ENCODE measurements at regions not wholly inside any gene's neighbourhood (a gene's known extent, or its start where the extent isn't known, plus 50 kb on each side); places are given as distances from the start of the nearest gene placed in this dataset.

DNA sequence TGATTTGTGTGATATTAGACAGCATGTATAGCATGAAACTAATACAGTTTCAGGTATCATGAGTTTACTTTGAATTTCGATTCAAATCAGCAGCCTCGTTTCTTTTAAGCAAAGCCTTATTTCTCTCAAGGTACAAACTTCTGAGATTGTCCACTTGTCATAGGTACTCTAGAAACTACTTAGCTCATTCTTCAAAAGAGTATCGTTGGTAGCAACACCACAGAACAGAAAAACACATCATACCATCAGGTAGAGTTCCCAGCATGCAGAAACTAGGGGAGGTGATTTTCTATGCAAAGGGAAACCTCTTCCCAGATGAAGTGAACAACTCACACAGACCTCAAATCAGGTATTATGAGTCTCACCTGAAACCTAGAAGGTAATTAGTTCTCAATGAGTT lies 237.0 kb upstream of the SOX9 start:
- dilution Hi-C loops (cut with MboI; ENCODE audit: extremely low pct_ligation_motif_present, low sequenced_read_pairs) = no loop called here
- Histone ChIP-seq H3K9me1 (ENCODE audit: control insufficient read depth, extremely low read depth, insufficient read depth, low read length) (no peaks in the 10 kb centered on the region), H3K4me2 (ENCODE audit: control insufficient read depth, extremely low read depth, insufficient read depth, low read depth, low read length) (no peak overlapping the region), H3K27me3 (ENCODE audit: control insufficient read depth, extremely low read depth, insufficient read depth, low read length) (no peaks in the 10 kb centered on the region), H3K9me3 (ENCODE audit: control insufficient read depth, low read depth, low read length) (no peaks in the 10 kb centered on the region), H3K79me2 (ENCODE audit: control insufficient read depth, insufficient read depth, low read length) (no peaks in the 10 kb centered on the region), H3K27ac (ENCODE audit: control insufficient read depth, insufficient read depth, low read length) (no peak overlapping the region), H3K4me3 (ENCODE audit: control insufficient read depth in 2 of 3, extremely low read depth in 1 of 3, insufficient read depth in 2 of 3, low read depth in 1 of 3, low read length in 3 of 3) (no peak overlapping the region), H3K36me3 (ENCODE audit: control insufficient read depth in 2 of 2, extremely low read depth in 1 of 2, insufficient read depth in 2 of 2, low read length in 2 of 2) (no peaks in the 10 kb centered on the region), H2AFZ (ENCODE audit: control insufficient read depth, low read length) (no peak overlapping the region), H4K20me1 (ENCODE audit: control insufficient read depth, extremely low read depth, insufficient read depth, low read length) (no peaks in the 10 kb centered on the region), H3K9ac (ENCODE audit: control insufficient read depth, extremely low read depth, insufficient read depth, low read length) (no peak overlapping the region), H3K4me1 (ENCODE audit: control insufficient read depth, extremely low read depth, insufficient read depth, low read length) (peaks cover 11% of the 10 kb centered on the region)
- DNase-seq (ENCODE audit: low read depth, low spot score) = no peak
- TF ChIP-seq, protein P1, sequence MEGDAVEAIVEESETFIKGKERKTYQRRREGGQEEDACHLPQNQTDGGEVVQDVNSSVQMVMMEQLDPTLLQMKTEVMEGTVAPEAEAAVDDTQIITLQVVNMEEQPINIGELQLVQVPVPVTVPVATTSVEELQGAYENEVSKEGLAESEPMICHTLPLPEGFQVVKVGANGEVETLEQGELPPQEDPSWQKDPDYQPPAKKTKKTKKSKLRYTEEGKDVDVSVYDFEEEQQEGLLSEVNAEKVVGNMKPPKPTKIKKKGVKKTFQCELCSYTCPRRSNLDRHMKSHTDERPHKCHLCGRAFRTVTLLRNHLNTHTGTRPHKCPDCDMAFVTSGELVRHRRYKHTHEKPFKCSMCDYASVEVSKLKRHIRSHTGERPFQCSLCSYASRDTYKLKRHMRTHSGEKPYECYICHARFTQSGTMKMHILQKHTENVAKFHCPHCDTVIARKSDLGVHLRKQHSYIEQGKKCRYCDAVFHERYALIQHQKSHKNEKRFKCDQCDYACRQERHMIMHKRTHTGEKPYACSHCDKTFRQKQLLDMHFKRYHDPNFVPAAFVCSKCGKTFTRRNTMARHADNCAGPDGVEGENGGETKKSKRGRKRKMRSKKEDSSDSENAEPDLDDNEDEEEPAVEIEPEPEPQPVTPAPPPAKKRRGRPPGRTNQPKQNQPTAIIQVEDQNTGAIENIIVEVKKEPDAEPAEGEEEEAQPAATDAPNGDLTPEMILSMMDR (optimal IDR thresholded peaks at IDR 0.05 in 1 of 3, IDR thresholded peaks at IDR 0.05 in 1 of 3, conservative IDR thresholded peaks at IDR 0.05 in 1 of 3; ENCODE audit: extremely low read depth in 1 of 3, insufficient read depth in 2 of 3, low read length in 3 of 3) = no peak
- no peak for TF ChIP-seq EZH2 (IDR thresholded peaks at IDR 0.05; ENCODE audit: low read length)
- no peak for FAIRE-seq

DNA sequence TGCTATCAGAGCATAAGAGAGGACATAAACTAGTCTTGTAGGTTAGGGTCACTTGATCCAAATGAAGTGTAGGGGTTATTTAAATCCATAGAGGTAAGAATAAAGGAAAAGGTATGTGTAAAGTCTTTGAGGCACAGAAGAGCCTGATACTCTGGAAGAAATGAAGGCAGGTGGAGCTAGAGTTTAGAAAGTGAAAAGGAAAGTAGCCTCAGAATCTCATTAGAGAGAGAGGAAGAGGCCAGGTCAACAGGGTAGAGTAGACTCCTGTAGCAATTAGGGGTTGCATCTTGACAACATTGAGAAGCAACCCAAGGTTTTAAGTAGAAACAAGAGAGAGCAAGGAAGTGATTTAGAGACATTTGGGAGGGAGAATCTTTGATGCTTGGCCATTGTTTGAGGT lies 235.2 kb upstream of the SOX9 start:
- Histone ChIP-seq H3K9ac (ENCODE audit: control insufficient read depth, extremely low read depth, insufficient read depth, low read length) (no peak overlapping the region), H3K4me2 (ENCODE audit: control insufficient read depth, extremely low read depth, insufficient read depth, low read depth, low read length) (no peak overlapping the region), H2AFZ (ENCODE audit: control insufficient read depth, low read length) (no peak overlapping the region), H3K9me1 (ENCODE audit: control insufficient read depth, extremely low read depth, insufficient read depth, low read length) (no peaks in the 10 kb centered on the region), H3K9me3 (ENCODE audit: control insufficient read depth, low read depth, low read length) (no peaks in the 10 kb centered on the region), H3K4me3 (ENCODE audit: control insufficient read depth in 2 of 3, extremely low read depth in 1 of 3, insufficient read depth in 2 of 3, low read depth in 1 of 3, low read length in 3 of 3) (no peak overlapping the region), H3K79me2 (ENCODE audit: control insufficient read depth, insufficient read depth, low read length) (no peaks in the 10 kb centered on the region), H3K36me3 (ENCODE audit: control insufficient read depth in 2 of 2, extremely low read depth in 1 of 2, insufficient read depth in 2 of 2, low read length in 2 of 2) (no peaks in the 10 kb centered on the region), H3K27ac (ENCODE audit: control insufficient read depth, insufficient read depth, low read length) (no peak overlapping the region), H3K27me3 (ENCODE audit: control insufficient read depth, extremely low read depth, insufficient read depth, low read length) (no peaks in the 10 kb centered on the region), H3K4me1 (ENCODE audit: control insufficient read depth, extremely low read depth, insufficient read depth, low read length) (peaks cover 11% of the 10 kb centered on the region), H4K20me1 (ENCODE audit: control insufficient read depth, extremely low read depth, insufficient read depth, low read length) (no peaks in the 10 kb centered on the region)
- TF ChIP-seq, protein P1 (optimal IDR thresholded peaks at IDR 0.05 in 1 of 3, IDR thresholded peaks at IDR 0.05 in 1 of 3, conservative IDR thresholded peaks at IDR 0.05 in 1 of 3; ENCODE audit: extremely low read depth in 1 of 3, insufficient read depth in 2 of 3, low read length in 3 of 3) = no peak
- TF ChIP-seq EZH2 (IDR thresholded peaks at IDR 0.05; ENCODE audit: low read length) = no peak
- dilution Hi-C loops (cut with MboI; ENCODE audit: extremely low pct_ligation_motif_present, low sequenced_read_pairs) = no loop called here
- FAIRE-seq = no peak
- no peak for DNase-seq (ENCODE audit: low read depth, low spot score)

Measured in keratinocyte (primary cell).